Epithelial cell of proximal tubule (primary cell): ENCODE measurements at regions not wholly inside any gene's neighbourhood (a gene's known extent, or its start where the extent isn't known, plus 50 kb on each side); places are given as distances from the start of the nearest gene placed in this dataset.

ENCODE experiments used
- DNase-seq: peaks from one replicate; pipeline ENCODE4 v3.0.0-alpha.2; 2011; ENCODE audit warnings: low read depth
- H3K4me3 ChIP-seq: 2 replicates; pipeline ENCODE4 v1.5.1; 2011; ENCODE audit warnings: low read depth, mild to moderate bottlenecking, low read length
- CTCF ChIP-seq: conservative IDR thresholded peaks from 2 replicates; pipeline ENCODE4 v1.5.1; 2012; ENCODE audit warnings: low read depth, mild to moderate bottlenecking, low read length

- no peak for DNase-seq
- H3K4me3 ChIP-seq, result no peak overlapping the region
- no peak for TF ChIP-seq CTCF
Observed at GRCh38 chrX:25925946-25926345, 212.2 kb upstream of the MAGEB18 start.

- DNase-seq, result no peak
- H3K4me3 ChIP-seq, result no peak overlapping the region
- no peak for TF ChIP-seq CTCF
Observed at GRCh38 chrX:25928316-25928715, 209.8 kb upstream of the MAGEB18 start.

GRCh38 chrX:25941087-25941486 is 197.1 kb upstream of the MAGEB18 start:
- peak; percentile 48 for DNase-seq
- no peak for TF ChIP-seq CTCF
- H3K4me3 ChIP-seq, result no peak overlapping the region

GRCh38 chrX:25941559-25942250 is 196.4 kb upstream of the MAGEB18 start:
- no peak for DNase-seq
- TF ChIP-seq CTCF, result no peak
- H3K4me3 ChIP-seq, result no peak overlapping the region

- no peak for DNase-seq
- no peak overlapping the region for H3K4me3 ChIP-seq
- TF ChIP-seq CTCF, result peak; percentile 57
Observed at GRCh38 chrX:25968920-25969319, 169.2 kb upstream of the MAGEB18 start.

GRCh38 chrX:25976683-25977310 is 161.3 kb upstream of the MAGEB18 start:
- DNase-seq, result no peak

More at GRCh38 chrX:25976683-25977310, 161.3 kb upstream of the MAGEB18 start:
- no peak for TF ChIP-seq CTCF
- H3K4me3 ChIP-seq, result no peak overlapping the region
